IMR-90 (cell line): ENCODE measurements at regions not wholly inside any gene's neighbourhood (a gene's known extent, or its start where the extent isn't known, plus 50 kb on each side); places are given as distances from the start of the nearest gene placed in this dataset.

Source experiments
- ATAC-seq: fragments of 200-7000 bp; cut with Tn5 transposase; 2 replicates; pipeline ENCODE4 v1.9.1; 2020; ENCODE audit warnings: low read depth, mild to moderate bottlenecking, moderate library complexity
- BruUV-seq: library from RNA; stranded (reverse); fragments of 400-500 nt; replicated peaks from 2 replicates; lab custom pipeline; 2021; lab: Mats Ljungman, UMichigan
- CTCF ChIA-PET: fragments of 300-600 bp; formaldehyde crosslinking; extraction: SDS; loops from one replicate; lab custom pipeline; 2021; ENCODE audit warnings: antibody characterized with exemption; lab: Yijun Ruan, JAX
- POLR2A ChIA-PET: fragments of 300-600 bp; sonication (Branson Sonifier 250); formaldehyde crosslinking; loops from one replicate; lab custom pipeline; 2022; ENCODE audit warnings: antibody characterized with exemption; ENCODE audit not compliant: unreplicated experiment; lab: Charles Lee
- DNase-seq: peaks from one replicate; pipeline ENCODE4 v3.0.0; 2013
- H2AFZ ChIP-seq: replicated peaks from 2 replicates; pipeline ENCODE3; 2013; ENCODE audit warnings: low read length, mild to moderate bottlenecking; ENCODE audit not compliant: poor library complexity
- H2AK5ac ChIP-seq: 2 replicates; pipeline ENCODE4 v1.6.1; 2013; ENCODE audit warnings: low read depth, low read length, inconsistent platforms
- H2AK9ac ChIP-seq: replicated peaks from 2 replicates; pipeline ENCODE3; 2013; ENCODE audit warnings: mild to moderate bottlenecking, low read depth, low read length, moderate library complexity; ENCODE audit not compliant: poor library complexity
- H2BK120ac ChIP-seq: 2 replicates; pipeline ENCODE4 v1.6.1; 2013; ENCODE audit warnings: low read depth, low read length, inconsistent platforms
- H2BK15ac ChIP-seq: 3 replicates; pipeline ENCODE4 v1.6.1; 2013; ENCODE audit warnings: low read depth, low read length, inconsistent platforms
- H2BK20ac ChIP-seq: 2 replicates; pipeline ENCODE4 v1.6.1; 2013; ENCODE audit warnings: low read depth, mild to moderate bottlenecking, inconsistent platforms, low read length, moderate library complexity
- H2BK5ac ChIP-seq: 2 replicates; pipeline ENCODE4 v1.6.1; 2013; ENCODE audit warnings: mild to moderate bottlenecking, low read depth, low read length, inconsistent platforms; ENCODE audit not compliant: poor library complexity, severe bottlenecking
- H3K14ac ChIP-seq: replicated peaks from 2 replicates; pipeline ENCODE4 v1.6.1; 2013; ENCODE audit warnings: low read depth, low read length, inconsistent platforms
- H3K18ac ChIP-seq: 2 replicates; pipeline ENCODE4 v1.6.1; 2013; ENCODE audit warnings: low read depth, low read length, control low read depth
- H3K23ac ChIP-seq: 2 replicates; pipeline ENCODE4 v1.6.1; 2013; ENCODE audit warnings: low read depth, low read length, inconsistent platforms
- H3K27ac ChIP-seq: 2 replicates; pipeline ENCODE4 v1.5.1; 2013; ENCODE audit warnings: mild to moderate bottlenecking, control low read depth, low read length; ENCODE audit not compliant: insufficient read depth
- H3K27me3 ChIP-seq: 2 replicates; pipeline ENCODE4 v1.6.1; 2013; ENCODE audit warnings: low read length; ENCODE audit not compliant: control insufficient read depth, insufficient read depth
- H3K36me3 ChIP-seq: 2 replicates; pipeline ENCODE4 v1.6.1; 2013; ENCODE audit warnings: low read length, mixed read lengths; ENCODE audit not compliant: control insufficient read depth, insufficient read depth
- H3K4ac ChIP-seq: 2 replicates; pipeline ENCODE4 v1.6.1; 2013; ENCODE audit warnings: low read depth, low read length, inconsistent platforms
- H3K4me1 ChIP-seq: 2 replicates; pipeline ENCODE4 v1.6.1; 2013; ENCODE audit warnings: low read length, mixed read lengths; ENCODE audit not compliant: control insufficient read depth, insufficient read depth
- H3K4me2 ChIP-seq: 2 replicates; pipeline ENCODE4 v1.6.1; 2013; ENCODE audit warnings: low read depth, mild to moderate bottlenecking, control low read depth, low read length, moderate library complexity
- H3K4me3 ChIP-seq: 2 replicates; pipeline ENCODE4 v1.5.1; 2013; ENCODE audit warnings: low read depth, mild to moderate bottlenecking, control low read depth, low read length, moderate library complexity; ENCODE audit not compliant: insufficient read depth
- H3K56ac ChIP-seq: 2 replicates; pipeline ENCODE4 v1.6.1; 2013; ENCODE audit warnings: low read length, inconsistent platforms; ENCODE audit not compliant: insufficient read depth; ENCODE audit errors: extremely low read depth
- H3K79me1 ChIP-seq, 2 experiments: 2 replicates each; pipeline ENCODE4 v1.6.1; 2013; ENCODE audit warnings: low read length in 2 of 2, inconsistent platforms in 1 of 2, low read depth in 1 of 2
- H3K9ac ChIP-seq: 2 replicates; pipeline ENCODE4 v1.6.1; 2013; ENCODE audit warnings: low read depth, low read length, control low read depth
- H3K9me1 ChIP-seq: 2 replicates; pipeline ENCODE4 v1.6.1; 2013; ENCODE audit warnings: low read length, inconsistent platforms; ENCODE audit not compliant: insufficient read depth
- H3K9me3 ChIP-seq: 2 replicates; pipeline ENCODE4 v1.6.1; 2013; ENCODE audit warnings: low read length; ENCODE audit not compliant: control insufficient read depth, insufficient read depth
- H4K20me1 ChIP-seq: 2 replicates; pipeline ENCODE4 v1.6.1; 2013; ENCODE audit warnings: low read length, inconsistent platforms; ENCODE audit not compliant: insufficient read depth
- H4K5ac ChIP-seq: 2 replicates; pipeline ENCODE4 v1.6.1; 2013; ENCODE audit warnings: mild to moderate bottlenecking, low read depth, low read length, control low read depth
- H4K8ac ChIP-seq, 2 experiments: 2 replicates each; pipeline ENCODE4 v1.6.1; 2013; ENCODE audit warnings: low read depth in 2 of 2, low read length in 2 of 2, control low read depth in 1 of 2, inconsistent platforms in 1 of 2
- H4K91ac ChIP-seq: 2 replicates; pipeline ENCODE4 v1.6.1; 2013; ENCODE audit warnings: low read depth, low read length, inconsistent platforms; ENCODE audit not compliant: insufficient read depth
- CEBPB ChIP-seq: IDR thresholded peaks from 2 replicates; pipeline ENCODE4 v1.6.1; 2012; ENCODE audit warnings: low read depth, low read length, improper control_type of control experiment
- FOS ChIP-seq: fragments of 150-350 bp; IDR thresholded peaks from 2 replicates; pipeline ENCODE4 v1.6.1; 2016; ENCODE audit warnings: low read depth, low read length
- NFE2L2 ChIP-seq: fragments of 150-350 bp; IDR thresholded peaks from 2 replicates; pipeline ENCODE4 v1.6.1; 2016; ENCODE audit warnings: low read depth, mild to moderate bottlenecking, low read length
- RCOR1 ChIP-seq: IDR thresholded peaks from 2 replicates; pipeline ENCODE4 v1.6.1; 2012; ENCODE audit warnings: mild to moderate bottlenecking, low read length, improper control_type of control experiment; ENCODE audit not compliant: insufficient replicate concordance
- WGBS, 2 experiments: methylation state at CpG; one replicate each; pipeline versions ENCODE4 v1.1.5 to v1.1.7; 2013; ENCODE audit warnings: missing lambda C conversion rate in 2 of 2; ENCODE audit not compliant: insufficient read length in 1 of 2; ENCODE audit errors: extremely low coverage in 2 of 2; 5-methylcytosine and 5-hydroxymethylcytosine counted together
- dilution Hi-C: fragments of 300-500 bp; cut with HindIII; formaldehyde crosslinking; loops from one replicate; pipeline ENCODE4 v1.14.3; 2018; ENCODE audit warnings: low sequenced_read_pairs; ENCODE audit not compliant: unreplicated experiment
- in situ Hi-C: fragments of 300-500 bp; cut with MboI; formaldehyde crosslinking; loops from 3 replicates; pipeline ENCODE4 v1.14.3; 2019; ENCODE audit warnings: low sequenced_read_pairs, inconsistent platforms, mixed read lengths
- intact Hi-C: fragments of 100-400 bp; cut with micrococcal nuclease; formaldehyde crosslinking; loops from 2 replicates; pipeline ENCODE4 v1.10.0; 2022

GRCh38 chr10:77717336-77717735 lies 79.7 kb upstream of the KCNMA1 start:
- Histone ChIP-seq H3K27ac (no peak overlapping the region), H3K9me1 (peaks cover 4% of the 10 kb centered on the region; the same call in 1 of the 2 replicates), H3K27me3 (peaks cover 3% of the 10 kb centered on the region; the same call in 1 of the 2 replicates), H3K79me1 (no peaks in the 10 kb centered on the region), H4K91ac (no peak overlapping the region), H3K9ac (no peak overlapping the region), H4K5ac (no peak overlapping the region), H3K4me2 (no peak overlapping the region), H3K56ac (no peak overlapping the region), H2BK5ac (no peak overlapping the region), H4K20me1 (no peaks in the 10 kb centered on the region), H2BK120ac (no peak overlapping the region), H2AFZ (peak overlapping the region; percentile 28), H2BK20ac (no peak overlapping the region), H3K18ac (no peak overlapping the region), H3K4me1 (no peaks in the 10 kb centered on the region), H3K4me3 (no peak overlapping the region), H3K23ac (no peak overlapping the region), H4K8ac (no peak overlapping the region; a peak in 1 of 4 replicates), H2AK5ac (no peak overlapping the region), H2AK9ac (no peak overlapping the region), H3K36me3 (no peaks in the 10 kb centered on the region), H3K14ac (0 out of 2 replicates have a peak overlapping the region, but pooled peaks have one; percentile 45), H3K9me3 (no peaks in the 10 kb centered on the region), H2BK15ac (no peak overlapping the region), H3K4ac (no peak overlapping the region)
- dilution Hi-C loops (no loop called here), intact Hi-C loops (loop anchor here (10.0 kb wide), 1 partner anchor 183 kb away; no protein-coding TSS in a partner anchor), in situ Hi-C loops (no loop called here)
- DNase-seq (no peak), ATAC-seq (peak; percentile 16; the same call in 1 of the 2 replicates)
- BruUV-seq, result no TSS peak
- TF ChIP-seq CEBPB (no peak), RCOR1 (no peak), FOS (no peak), NFE2L2 (no peak)
- POLR2A ChIA-PET, result no interaction called here
- 100% methylated on average over 1 of the region's 3 CpGs; no CpG with 5 or more reads in 1 of the 2 experiments for WGBS, 2 experiments
- CTCF ChIA-PET, result interaction anchor here (1.5 kb wide), 1 partner anchor 39 kb away, joined by 3 read pairs; no protein-coding TSS in a partner anchor
